ENCODE measurements at regions not wholly inside any gene's neighbourhood (a gene's known extent, or its start where the extent isn't known, plus 50 kb on each side); places are given as distances from the start of the nearest gene placed in this dataset.
A peak's percentile ranks its signal among the peaks of the same experiment; 100 is the strongest.

- Histone ChIP-seq H3K9me3 (no peaks in the 10 kb centered on the region), H3K4me3 (no peak overlapping the region), H3K27me3 (replicated peaks in 1 of 7) (no peaks in the 10 kb centered on the region), H3K36me3 (no peaks in the 10 kb centered on the region), H3K27ac (no peak overlapping the region), H3K4me1 (peaks cover 0 to 18% (median 6%) of the 10 kb centered on the region in 6 donors)
- TF ChIP-seq POLR2A (IDR thresholded peaks at IDR 0.05) (no peak), POLR2AphosphoS5 (IDR thresholded peaks at IDR 0.05) (no peak)
- TF ChIP-seq, protein P1, sequence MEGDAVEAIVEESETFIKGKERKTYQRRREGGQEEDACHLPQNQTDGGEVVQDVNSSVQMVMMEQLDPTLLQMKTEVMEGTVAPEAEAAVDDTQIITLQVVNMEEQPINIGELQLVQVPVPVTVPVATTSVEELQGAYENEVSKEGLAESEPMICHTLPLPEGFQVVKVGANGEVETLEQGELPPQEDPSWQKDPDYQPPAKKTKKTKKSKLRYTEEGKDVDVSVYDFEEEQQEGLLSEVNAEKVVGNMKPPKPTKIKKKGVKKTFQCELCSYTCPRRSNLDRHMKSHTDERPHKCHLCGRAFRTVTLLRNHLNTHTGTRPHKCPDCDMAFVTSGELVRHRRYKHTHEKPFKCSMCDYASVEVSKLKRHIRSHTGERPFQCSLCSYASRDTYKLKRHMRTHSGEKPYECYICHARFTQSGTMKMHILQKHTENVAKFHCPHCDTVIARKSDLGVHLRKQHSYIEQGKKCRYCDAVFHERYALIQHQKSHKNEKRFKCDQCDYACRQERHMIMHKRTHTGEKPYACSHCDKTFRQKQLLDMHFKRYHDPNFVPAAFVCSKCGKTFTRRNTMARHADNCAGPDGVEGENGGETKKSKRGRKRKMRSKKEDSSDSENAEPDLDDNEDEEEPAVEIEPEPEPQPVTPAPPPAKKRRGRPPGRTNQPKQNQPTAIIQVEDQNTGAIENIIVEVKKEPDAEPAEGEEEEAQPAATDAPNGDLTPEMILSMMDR (IDR thresholded peaks at IDR 0.05 in 8 of 11, conservative IDR thresholded peaks at IDR 0.05 in 3 of 11): no peak
- DNase-seq: no peak
- intact Hi-C loops (cut with DNase I; ENCODE audit: low total_unique reads): no loop called here
- WGBS, 5 donors: 82 to 87% (median 83%) methylated on average over 11 of the region's 11 CpGs
These were observed 503.0 kb downstream of the NTRK3 start for GRCh38 chr15:87753539-87753938.

- TF ChIP-seq, protein P1 (IDR thresholded peaks at IDR 0.05 in 8 of 11, conservative IDR thresholded peaks at IDR 0.05 in 3 of 11): no peak
- TF ChIP-seq POLR2A (IDR thresholded peaks at IDR 0.05) (no peak), POLR2AphosphoS5 (IDR thresholded peaks at IDR 0.05) (no peak)
- WGBS, 5 donors: 38 to 55% (median 43%) methylated on average over 5 of the region's 5 CpGs
- no peak overlapping the region for H3K4me3 ChIP-seq
- no peak for DNase-seq
- no peaks in the 10 kb centered on the region for H3K27me3 ChIP-seq (replicated peaks in 1 of 7)
- intact Hi-C loops (cut with DNase I; ENCODE audit: low total_unique reads): no loop called here
- peak overlapping the region in 1 of 8 donors; percentile 16 for H3K27ac ChIP-seq
- H3K9me3 ChIP-seq: no peaks in the 10 kb centered on the region
- no peaks in the 10 kb centered on the region for H3K36me3 ChIP-seq
- peaks cover 0 to 17% (median 5%) of the 10 kb centered on the region in 6 donors for H3K4me1 ChIP-seq
These were observed 504.1 kb downstream of the NTRK3 start for GRCh38 chr15:87752250-87752951.

GRCh38 chr15:87748483-87748882, 508.1 kb downstream of the NTRK3 start:
- 84 to 93% (median 92%) methylated on average over 8 of the region's 8 CpGs for WGBS, 5 donors
- intact Hi-C loops (cut with DNase I; ENCODE audit: low total_unique reads): no loop called here
- H3K4me3 ChIP-seq: no peak overlapping the region

GRCh38 chr15:87747087-87747486, 509.5 kb downstream of the NTRK3 start:
- Histone ChIP-seq H3K27ac (no peak overlapping the region), H3K27me3 (replicated peaks in 1 of 7) (no peaks in the 10 kb centered on the region), H3K4me1 (peaks cover 0 to 2% (median 0%) of the 10 kb centered on the region in 6 donors), H3K36me3 (no peaks in the 10 kb centered on the region), H3K4me3 (no peak overlapping the region), H3K9me3 (no peaks in the 10 kb centered on the region)
- 79 to 89% (median 82%) methylated on average over 1 of the region's 1 CpG for WGBS, 5 donors
- intact Hi-C loops (cut with DNase I; ENCODE audit: low total_unique reads): no loop called here
- no peak for TF ChIP-seq POLR2AphosphoS5 (IDR thresholded peaks at IDR 0.05)
- no peak for TF ChIP-seq POLR2A (IDR thresholded peaks at IDR 0.05)
- TF ChIP-seq, protein P1 (IDR thresholded peaks at IDR 0.05 in 8 of 11, conservative IDR thresholded peaks at IDR 0.05 in 3 of 11): no peak
- DNase-seq: peak; percentile 41

More at GRCh38 chr15:87748483-87748882, 508.1 kb downstream of the NTRK3 start:
- no peaks in the 10 kb centered on the region for H3K27me3 ChIP-seq (replicated peaks in 1 of 7)
- H3K4me1 ChIP-seq: peaks cover 0 to 16% (median 5%) of the 10 kb centered on the region in 6 donors
- no peak for TF ChIP-seq POLR2AphosphoS5 (IDR thresholded peaks at IDR 0.05)
- TF ChIP-seq, protein P1 (IDR thresholded peaks at IDR 0.05 in 8 of 11, conservative IDR thresholded peaks at IDR 0.05 in 3 of 11): no peak
- TF ChIP-seq POLR2A (IDR thresholded peaks at IDR 0.05): no peak
- H3K9me3 ChIP-seq: no peaks in the 10 kb centered on the region
- H3K36me3 ChIP-seq: no peaks in the 10 kb centered on the region
- no peak overlapping the region for H3K27ac ChIP-seq
- DNase-seq: no peak
